Suprapubic skin (tissue), 4 donors: ENCODE measurements at regions not wholly inside any gene's neighbourhood (a gene's known extent, or its start where the extent isn't known, plus 50 kb on each side); places are given as distances from the start of the nearest gene placed in this dataset.

Experiments
- DNase-seq, 2 donors: peaks; one replicate each; pipeline ENCODE4 v3.0.0-alpha.2; 2019; ENCODE audit warnings: low spot score in 2 of 2
- H3K27ac ChIP-seq: fragments of 200-600 bp; sonication (generic); one replicate; pipeline ENCODE4 v1.5.1; 2019
- H3K27me3 ChIP-seq: fragments of 200-600 bp; sonication (generic); one replicate; pipeline ENCODE4 v1.5.1; 2019
- H3K36me3 ChIP-seq: fragments of 200-600 bp; sonication (generic); one replicate; pipeline ENCODE4 v1.5.1; 2019
- H3K4me1 ChIP-seq: fragments of 200-600 bp; sonication (generic); one replicate; pipeline ENCODE4 v1.5.1; 2019
- H3K4me3 ChIP-seq: fragments of 200-600 bp; sonication (generic); one replicate; pipeline ENCODE4 v1.5.1; 2019; ENCODE audit warnings: mild to moderate bottlenecking
- H3K9me3 ChIP-seq: fragments of 200-600 bp; sonication (generic); one replicate; pipeline ENCODE4 v1.5.1; 2019
- EP300 ChIP-seq: sonication (generic); formaldehyde crosslinking; IDR thresholded peaks from one replicate; pipeline ENCODE4 v1.6.1; 2017; ENCODE audit warnings: antibody characterized with exemption
- POLR2A ChIP-seq, 2 donors: fragments of 450-650 bp; IDR thresholded peaks; one replicate each; pipeline ENCODE4 v1.6.1; 2017; ENCODE audit warnings: antibody characterized with exemption in 2 of 2, mild to moderate bottlenecking in 2 of 2, moderate library complexity in 2 of 2
- POLR2AphosphoS5 ChIP-seq, 3 donors: sonication (generic); formaldehyde crosslinking; IDR thresholded peaks; one replicate each; pipeline ENCODE4 v1.6.1; 2017; ENCODE audit warnings: antibody characterized with exemption in 3 of 3
- WGBS: methylation state at CpG from one replicate; pipeline ENCODE4 v1.1.5; 2018; 5-methylcytosine and 5-hydroxymethylcytosine counted together
- TF ChIP-seq, protein P1 (sequence below), 2 donors: fragments of 200-600 bp in 1 of 2; fragments of 450-650 bp in 1 of 2; sonication (generic) in 1 of 2; IDR thresholded peaks; one replicate each; pipeline ENCODE4 v1.5.1; 2016 to 2019; ENCODE audit warnings: antibody characterized with exemption in 2 of 2, mild to moderate bottlenecking in 1 of 2, moderate library complexity in 1 of 2

DNA sequence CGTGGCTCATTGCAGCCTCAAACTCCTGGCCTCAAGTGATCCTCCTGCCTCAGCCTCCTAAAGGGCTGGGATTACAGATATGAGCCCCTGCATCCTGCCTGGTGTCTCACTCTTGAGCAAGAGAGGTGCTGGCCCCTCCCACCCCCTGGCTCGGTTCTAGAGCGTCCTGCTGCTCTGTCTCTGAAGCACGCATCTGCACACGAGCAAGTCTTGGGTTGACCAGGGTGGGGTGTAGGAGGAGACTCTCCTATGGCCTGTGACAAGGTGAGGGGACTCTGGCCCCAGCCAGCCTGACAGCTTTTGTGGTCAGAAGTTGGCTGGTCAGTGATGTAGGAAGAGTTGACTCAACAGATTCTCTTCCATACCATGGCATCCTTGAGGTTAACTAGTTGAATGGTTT lies 110.7 kb upstream of the CARD11 start:
- H3K4me1 ChIP-seq: no peaks in the 10 kb centered on the region
- peaks cover 27% of the 10 kb centered on the region for H3K27me3 ChIP-seq
- H3K27ac ChIP-seq: no peak overlapping the region
- H3K4me3 ChIP-seq: no peak overlapping the region
- WGBS: 86% methylated on average over 1 of the region's 5 CpGs
- TF ChIP-seq POLR2AphosphoS5 (IDR thresholded peaks at IDR 0.05) (no peak), EP300 (no peak), POLR2A (IDR thresholded peaks at IDR 0.05) (no peak)
- TF ChIP-seq, protein P1, sequence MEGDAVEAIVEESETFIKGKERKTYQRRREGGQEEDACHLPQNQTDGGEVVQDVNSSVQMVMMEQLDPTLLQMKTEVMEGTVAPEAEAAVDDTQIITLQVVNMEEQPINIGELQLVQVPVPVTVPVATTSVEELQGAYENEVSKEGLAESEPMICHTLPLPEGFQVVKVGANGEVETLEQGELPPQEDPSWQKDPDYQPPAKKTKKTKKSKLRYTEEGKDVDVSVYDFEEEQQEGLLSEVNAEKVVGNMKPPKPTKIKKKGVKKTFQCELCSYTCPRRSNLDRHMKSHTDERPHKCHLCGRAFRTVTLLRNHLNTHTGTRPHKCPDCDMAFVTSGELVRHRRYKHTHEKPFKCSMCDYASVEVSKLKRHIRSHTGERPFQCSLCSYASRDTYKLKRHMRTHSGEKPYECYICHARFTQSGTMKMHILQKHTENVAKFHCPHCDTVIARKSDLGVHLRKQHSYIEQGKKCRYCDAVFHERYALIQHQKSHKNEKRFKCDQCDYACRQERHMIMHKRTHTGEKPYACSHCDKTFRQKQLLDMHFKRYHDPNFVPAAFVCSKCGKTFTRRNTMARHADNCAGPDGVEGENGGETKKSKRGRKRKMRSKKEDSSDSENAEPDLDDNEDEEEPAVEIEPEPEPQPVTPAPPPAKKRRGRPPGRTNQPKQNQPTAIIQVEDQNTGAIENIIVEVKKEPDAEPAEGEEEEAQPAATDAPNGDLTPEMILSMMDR (IDR thresholded peaks at IDR 0.05): no peak
- no peaks in the 10 kb centered on the region for H3K36me3 ChIP-seq
- DNase-seq: no peak
- H3K9me3 ChIP-seq: no peaks in the 10 kb centered on the region

DNA sequence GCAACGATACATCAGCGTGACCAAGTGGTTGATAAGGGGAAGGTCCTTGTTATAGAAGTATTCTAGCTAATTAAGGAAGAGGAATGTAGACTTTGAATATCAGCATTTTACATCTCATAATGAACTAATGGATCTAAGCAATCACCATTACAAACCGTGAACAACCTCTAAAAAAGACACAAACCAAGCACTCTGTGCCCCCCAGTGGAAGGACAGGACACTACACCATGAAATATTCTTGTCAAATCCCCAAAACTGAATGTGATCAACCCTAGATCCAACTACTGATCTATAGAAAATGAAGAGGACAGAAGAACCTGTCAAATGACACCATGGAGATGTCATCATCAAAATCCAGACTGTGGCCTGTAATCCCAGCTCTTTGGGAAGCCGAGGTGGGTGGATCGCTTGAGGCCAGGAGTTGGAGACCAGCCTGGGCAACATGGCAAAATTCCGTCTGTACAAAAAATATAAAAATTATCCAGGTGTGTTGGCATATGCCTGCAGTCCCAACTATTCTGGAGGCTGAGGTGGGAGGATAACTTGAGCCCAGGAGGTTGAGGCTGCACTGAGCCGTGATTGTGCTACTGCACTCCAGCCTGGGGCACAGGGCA lies 111.3 kb upstream of the CARD11 start:
- TF ChIP-seq, protein P1 (IDR thresholded peaks at IDR 0.05): peak in 1 of 2 donors; percentile 51
- no peak for TF ChIP-seq POLR2A (IDR thresholded peaks at IDR 0.05)
- TF ChIP-seq POLR2AphosphoS5 (IDR thresholded peaks at IDR 0.05): no peak
- 75% methylated on average over 7 of the region's 7 CpGs for WGBS
- H3K4me3 ChIP-seq: no peak overlapping the region
- no peak overlapping the region for H3K27ac ChIP-seq
- no peak for DNase-seq
- no peaks in the 10 kb centered on the region for H3K9me3 ChIP-seq
- peaks cover 24% of the 10 kb centered on the region for H3K27me3 ChIP-seq
- no peaks in the 10 kb centered on the region for H3K36me3 ChIP-seq
- H3K4me1 ChIP-seq: no peaks in the 10 kb centered on the region

DNA sequence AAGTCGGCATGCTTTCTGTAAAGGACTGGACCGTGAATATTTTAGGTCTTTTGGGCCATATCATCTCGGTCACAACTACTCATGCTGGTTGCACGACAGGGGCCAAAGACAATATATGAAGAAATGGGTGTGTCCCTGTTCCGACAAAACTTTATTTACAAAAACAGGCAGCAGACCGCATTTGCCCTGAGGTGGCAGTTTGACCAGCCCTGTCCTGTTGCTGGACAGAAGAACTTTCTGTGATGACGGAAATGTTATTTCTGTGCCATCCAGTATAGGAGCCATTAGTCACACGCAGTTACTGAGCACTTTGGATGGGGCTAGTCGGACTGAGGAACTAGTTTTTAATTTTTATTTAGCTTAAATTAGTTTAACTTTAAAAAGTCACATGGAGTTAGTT lies 112.8 kb upstream of the CARD11 start:
- Histone ChIP-seq H3K27me3 (peaks cover 29% of the 10 kb centered on the region), H3K9me3 (no peaks in the 10 kb centered on the region), H3K4me1 (no peaks in the 10 kb centered on the region), H3K36me3 (no peaks in the 10 kb centered on the region), H3K27ac (no peak overlapping the region), H3K4me3 (no peak overlapping the region)
- TF ChIP-seq EP300 (no peak), POLR2AphosphoS5 (IDR thresholded peaks at IDR 0.05) (no peak), POLR2A (IDR thresholded peaks at IDR 0.05) (no peak)
- TF ChIP-seq, protein P1 (IDR thresholded peaks at IDR 0.05): no peak
- DNase-seq: no peak
- 85% methylated on average over 9 of the region's 9 CpGs for WGBS

DNA sequence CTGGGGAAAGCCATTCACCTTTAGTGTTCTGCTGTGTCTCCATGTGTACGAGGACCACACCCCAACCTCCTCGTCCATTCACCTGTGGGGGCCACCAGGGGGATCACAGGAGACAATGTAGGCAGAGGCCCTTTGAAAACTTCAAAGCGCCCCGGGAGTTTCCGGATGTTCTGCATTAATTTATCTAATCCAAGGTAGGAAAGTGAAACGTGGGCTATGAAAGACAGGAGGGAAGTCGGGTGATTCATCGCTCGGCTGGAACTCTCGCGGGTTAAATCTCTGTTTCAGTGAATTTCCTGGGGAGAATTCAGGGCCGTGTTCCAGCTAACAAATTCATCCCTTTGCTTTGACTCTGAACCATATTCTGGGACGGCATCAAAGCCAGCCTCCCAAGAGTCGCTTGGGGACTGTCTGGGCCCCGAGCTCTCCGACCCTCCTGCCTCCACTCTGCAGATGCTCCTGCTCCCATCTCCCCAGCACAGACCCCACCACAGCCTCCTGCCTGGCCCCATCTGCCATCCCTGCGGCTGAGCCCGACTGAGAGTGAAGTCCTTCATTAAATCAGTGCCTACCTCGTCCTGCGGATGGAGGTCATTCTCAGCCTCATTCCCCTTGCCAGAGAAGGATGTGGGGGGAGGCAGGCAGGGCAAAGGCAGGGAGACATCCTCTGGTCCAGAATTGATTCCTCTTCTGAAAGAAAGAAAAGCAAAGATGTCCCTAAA lies 114.1 kb upstream of the CARD11 start:
- Histone ChIP-seq H3K36me3 (no peaks in the 10 kb centered on the region), H3K27ac (no peak overlapping the region), H3K9me3 (no peaks in the 10 kb centered on the region), H3K4me3 (peak overlapping the region; percentile 30), H3K27me3 (peaks cover 23% of the 10 kb centered on the region), H3K4me1 (no peaks in the 10 kb centered on the region)
- DNase-seq: no peak
- TF ChIP-seq, protein P1 (IDR thresholded peaks at IDR 0.05): no peak
- TF ChIP-seq POLR2A (IDR thresholded peaks at IDR 0.05): no peak
- TF ChIP-seq POLR2AphosphoS5 (IDR thresholded peaks at IDR 0.05): no peak
- no peak for TF ChIP-seq EP300
- 30% methylated on average over 18 of the region's 20 CpGs for whole genome bisulfite sequencing

DNA sequence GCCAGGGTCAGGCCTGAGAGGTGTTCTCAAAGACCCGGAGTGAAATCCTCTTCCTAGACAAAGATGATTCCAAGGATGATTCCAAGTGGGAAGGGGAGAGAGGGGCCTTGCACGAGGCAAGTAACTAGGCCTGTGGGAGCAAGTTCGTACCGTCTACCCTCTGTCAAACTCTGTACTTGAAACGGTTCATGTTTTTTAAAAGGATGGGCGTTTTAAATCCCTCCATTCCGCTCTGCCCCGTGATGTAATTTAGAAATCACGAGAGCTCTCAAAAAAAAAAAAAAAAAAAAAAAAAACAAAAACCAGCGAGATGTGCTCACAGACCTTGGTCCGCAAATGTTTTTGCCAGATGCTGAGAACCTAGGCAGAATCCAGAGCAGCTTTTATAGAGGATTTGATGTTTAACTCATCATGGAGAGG lies 114.7 kb upstream of the CARD11 start:
- TF ChIP-seq EP300 (no peak), POLR2AphosphoS5 (IDR thresholded peaks at IDR 0.05) (no peak), POLR2A (IDR thresholded peaks at IDR 0.05) (no peak)
- TF ChIP-seq, protein P1 (IDR thresholded peaks at IDR 0.05): no peak
- Histone ChIP-seq H3K27ac (no peak overlapping the region), H3K27me3 (peaks cover 19% of the 10 kb centered on the region), H3K9me3 (no peaks in the 10 kb centered on the region), H3K4me1 (no peaks in the 10 kb centered on the region), H3K36me3 (no peaks in the 10 kb centered on the region), H3K4me3 (peak overlapping the region; percentile 30)
- 62% methylated on average over 11 of the region's 11 CpGs for WGBS
- no peak for DNase-seq
